Hepatocyte (in vitro differentiated cells): ENCODE measurements at regions not wholly inside any gene's neighbourhood (a gene's known extent, or its start where the extent isn't known, plus 50 kb on each side); places are given as distances from the start of the nearest gene placed in this dataset.
"Not testable (repeated sequence)": the region's sequence is repeated elsewhere in the genome, so short reads cannot be mapped to it uniquely, and the experiment has no call there.

Experiments
- EZH2 ChIP-seq: fragments of 200-600 bp; sonication (generic); IDR thresholded peaks from 2 replicates; pipeline ENCODE4 v1.6.1; 2016; ENCODE audit warnings: antibody characterized with exemption, mild to moderate bottlenecking, borderline replicate concordance
- TF ChIP-seq, protein P1 (sequence below): fragments of 200-600 bp; sonication (generic); IDR thresholded peaks from 2 replicates; pipeline ENCODE4 v1.5.1; 2016; ENCODE audit warnings: antibody characterized with exemption, mild to moderate bottlenecking; ENCODE audit not compliant: poor library complexity

DNA sequence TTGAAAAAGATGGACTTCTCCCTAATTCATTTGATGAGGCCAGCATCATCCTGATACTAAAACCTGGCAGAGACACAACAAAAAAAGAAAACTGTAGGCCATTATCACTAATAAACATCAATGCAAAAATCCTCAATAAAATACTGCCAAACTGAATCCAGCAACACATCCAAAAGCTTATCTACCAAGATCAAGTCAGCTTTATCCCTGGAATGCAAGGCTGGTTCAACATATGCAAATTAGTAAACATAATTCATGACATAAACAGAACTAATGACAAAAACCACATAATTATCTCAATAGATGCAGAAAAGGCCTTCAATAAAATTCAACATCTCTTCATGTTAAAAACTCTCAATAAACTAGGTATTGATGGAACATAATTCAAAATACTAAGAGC, 166.1 kb upstream of the CNTNAP5 start:
- TF ChIP-seq, protein P1, sequence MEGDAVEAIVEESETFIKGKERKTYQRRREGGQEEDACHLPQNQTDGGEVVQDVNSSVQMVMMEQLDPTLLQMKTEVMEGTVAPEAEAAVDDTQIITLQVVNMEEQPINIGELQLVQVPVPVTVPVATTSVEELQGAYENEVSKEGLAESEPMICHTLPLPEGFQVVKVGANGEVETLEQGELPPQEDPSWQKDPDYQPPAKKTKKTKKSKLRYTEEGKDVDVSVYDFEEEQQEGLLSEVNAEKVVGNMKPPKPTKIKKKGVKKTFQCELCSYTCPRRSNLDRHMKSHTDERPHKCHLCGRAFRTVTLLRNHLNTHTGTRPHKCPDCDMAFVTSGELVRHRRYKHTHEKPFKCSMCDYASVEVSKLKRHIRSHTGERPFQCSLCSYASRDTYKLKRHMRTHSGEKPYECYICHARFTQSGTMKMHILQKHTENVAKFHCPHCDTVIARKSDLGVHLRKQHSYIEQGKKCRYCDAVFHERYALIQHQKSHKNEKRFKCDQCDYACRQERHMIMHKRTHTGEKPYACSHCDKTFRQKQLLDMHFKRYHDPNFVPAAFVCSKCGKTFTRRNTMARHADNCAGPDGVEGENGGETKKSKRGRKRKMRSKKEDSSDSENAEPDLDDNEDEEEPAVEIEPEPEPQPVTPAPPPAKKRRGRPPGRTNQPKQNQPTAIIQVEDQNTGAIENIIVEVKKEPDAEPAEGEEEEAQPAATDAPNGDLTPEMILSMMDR: not testable (repeated sequence)
- not testable (repeated sequence) for TF ChIP-seq EZH2
